ENCODE measurements at regions not wholly inside any gene's neighbourhood (a gene's known extent, or its start where the extent isn't known, plus 50 kb on each side); places are given as distances from the start of the nearest gene placed in this dataset.

DNA sequence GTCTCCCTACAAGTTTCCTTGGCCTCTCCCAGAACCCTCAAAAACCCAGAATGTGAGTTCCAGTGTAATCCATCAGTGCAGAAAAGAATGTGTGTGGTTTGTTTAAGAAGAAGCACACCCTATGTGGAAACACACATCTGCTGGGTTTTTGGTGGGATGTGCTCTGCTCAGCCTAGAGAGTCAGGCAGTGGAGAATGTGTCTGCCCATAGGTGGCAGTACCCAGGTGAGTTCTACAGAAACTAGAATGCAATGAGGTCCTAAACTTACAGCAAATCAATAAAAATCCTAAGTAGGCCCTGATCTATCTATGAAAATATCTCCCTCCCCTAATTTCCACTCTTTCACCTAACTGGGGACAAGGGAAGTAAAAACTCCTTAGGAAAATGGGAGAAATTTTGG lies 437.3 kb downstream of the DHX35 start:
- DNase-seq (ENCODE audit: low read depth in 1 of 2, low spot score in 1 of 2), result no peak
- Histone ChIP-seq H3K27ac (replicated peaks) (no peak overlapping the region), H3K27me3 (ENCODE audit: insufficient read depth, poor library complexity, severe bottlenecking) (peaks cover 3% of the 10 kb centered on the region), H3K4me3 (replicated peaks; ENCODE audit: insufficient read depth, low read length) (no peak overlapping the region)
- TF ChIP-seq, protein P1, sequence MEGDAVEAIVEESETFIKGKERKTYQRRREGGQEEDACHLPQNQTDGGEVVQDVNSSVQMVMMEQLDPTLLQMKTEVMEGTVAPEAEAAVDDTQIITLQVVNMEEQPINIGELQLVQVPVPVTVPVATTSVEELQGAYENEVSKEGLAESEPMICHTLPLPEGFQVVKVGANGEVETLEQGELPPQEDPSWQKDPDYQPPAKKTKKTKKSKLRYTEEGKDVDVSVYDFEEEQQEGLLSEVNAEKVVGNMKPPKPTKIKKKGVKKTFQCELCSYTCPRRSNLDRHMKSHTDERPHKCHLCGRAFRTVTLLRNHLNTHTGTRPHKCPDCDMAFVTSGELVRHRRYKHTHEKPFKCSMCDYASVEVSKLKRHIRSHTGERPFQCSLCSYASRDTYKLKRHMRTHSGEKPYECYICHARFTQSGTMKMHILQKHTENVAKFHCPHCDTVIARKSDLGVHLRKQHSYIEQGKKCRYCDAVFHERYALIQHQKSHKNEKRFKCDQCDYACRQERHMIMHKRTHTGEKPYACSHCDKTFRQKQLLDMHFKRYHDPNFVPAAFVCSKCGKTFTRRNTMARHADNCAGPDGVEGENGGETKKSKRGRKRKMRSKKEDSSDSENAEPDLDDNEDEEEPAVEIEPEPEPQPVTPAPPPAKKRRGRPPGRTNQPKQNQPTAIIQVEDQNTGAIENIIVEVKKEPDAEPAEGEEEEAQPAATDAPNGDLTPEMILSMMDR (IDR thresholded peaks at IDR 0.05; ENCODE audit: insufficient read depth, low read length), result no peak
- TF ChIP-seq REST (IDR thresholded peaks at IDR 0.05; ENCODE audit: insufficient replicate concordance, low read depth), result no peak
- TF ChIP-seq POLR2AphosphoS5 (IDR thresholded peaks at IDR 0.05; ENCODE audit: low read depth), result no peak
- no peak for TF ChIP-seq SPI1 (IDR thresholded peaks at IDR 0.05; ENCODE audit: borderline replicate concordance, low read depth)
- no peak for TF ChIP-seq GABPA (IDR thresholded peaks at IDR 0.05; ENCODE audit: low read depth)

DNA sequence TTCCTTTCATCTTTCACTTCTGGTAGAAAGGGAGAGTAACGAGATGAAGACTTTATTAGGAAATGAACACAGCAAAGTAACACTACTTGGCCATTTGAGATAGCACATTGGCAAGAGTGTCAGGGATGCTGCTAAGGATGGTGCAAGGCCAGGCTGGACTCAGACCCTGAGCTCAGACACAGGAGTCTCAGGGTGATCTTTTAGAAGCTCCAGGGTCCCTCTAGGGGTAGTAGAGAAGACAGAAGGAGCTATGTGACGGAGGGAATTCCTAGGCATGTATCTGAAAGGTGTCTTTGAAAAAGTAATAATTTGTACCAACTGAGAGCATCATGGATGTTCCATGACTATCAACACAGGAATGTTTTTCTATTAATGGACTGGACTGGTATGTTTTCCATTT lies 436.5 kb downstream of the DHX35 start:
- peaks cover 6% of the 10 kb centered on the region for H3K27me3 ChIP-seq (ENCODE audit: insufficient read depth, poor library complexity, severe bottlenecking)
- DNase-seq (ENCODE audit: low read depth in 1 of 2, low spot score in 1 of 2), result no peak
- H3K27ac ChIP-seq (replicated peaks), result no peak overlapping the region
- TF ChIP-seq, protein P1 (IDR thresholded peaks at IDR 0.05; ENCODE audit: insufficient read depth, low read length), result no peak
- no peak for TF ChIP-seq GABPA (IDR thresholded peaks at IDR 0.05; ENCODE audit: low read depth)
- TF ChIP-seq POLR2AphosphoS5 (IDR thresholded peaks at IDR 0.05; ENCODE audit: low read depth), result no peak
- TF ChIP-seq SPI1 (IDR thresholded peaks at IDR 0.05; ENCODE audit: borderline replicate concordance, low read depth), result no peak
- TF ChIP-seq REST (IDR thresholded peaks at IDR 0.05; ENCODE audit: insufficient replicate concordance, low read depth), result no peak
- no peak overlapping the region for H3K4me3 ChIP-seq (replicated peaks; ENCODE audit: insufficient read depth, low read length)

DNA sequence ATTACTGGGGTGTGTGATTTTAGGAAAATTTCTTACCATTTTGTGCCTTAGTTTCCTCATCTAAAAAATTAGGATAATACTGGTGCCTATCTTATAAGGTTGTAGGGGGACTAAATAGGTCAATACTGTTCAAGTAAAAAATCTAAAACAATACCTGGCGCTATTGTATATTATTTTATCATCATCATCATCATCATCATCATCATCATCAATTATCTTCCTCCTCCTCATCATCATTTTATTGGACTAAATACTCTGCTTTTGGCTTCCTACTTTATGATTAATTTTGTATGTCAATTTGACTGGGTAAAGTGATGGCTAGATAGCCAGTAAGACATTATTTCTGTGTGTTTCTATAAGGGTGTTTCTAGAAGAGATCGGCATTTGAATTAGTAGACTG lies 435.5 kb downstream of the DHX35 start:
- TF ChIP-seq GABPA (IDR thresholded peaks at IDR 0.05; ENCODE audit: low read depth), result no peak
- no peak for TF ChIP-seq POLR2AphosphoS5 (IDR thresholded peaks at IDR 0.05; ENCODE audit: low read depth)
- TF ChIP-seq, protein P1 (IDR thresholded peaks at IDR 0.05; ENCODE audit: insufficient read depth, low read length), result no peak
- Histone ChIP-seq H3K4me3 (replicated peaks; ENCODE audit: insufficient read depth, low read length) (no peak overlapping the region), H3K27me3 (ENCODE audit: insufficient read depth, poor library complexity, severe bottlenecking) (peaks cover 6% of the 10 kb centered on the region), H3K27ac (replicated peaks) (no peak overlapping the region)
- DNase-seq (ENCODE audit: low read depth in 1 of 2, low spot score in 1 of 2), result no peak
